HFFc6 (cell line): ENCODE measurements at regions not wholly inside any gene's neighbourhood (a gene's known extent, or its start where the extent isn't known, plus 50 kb on each side); places are given as distances from the start of the nearest gene placed in this dataset. TPM values are rescaled to one million over a fixed set of nuclear protein-coding genes. Genes with fewer than 3 reads are reported as not detected.

Experiments
- DNase-seq: peaks from one replicate; pipeline ENCODE4 v3.0.0-alpha.2; 2018
- H3K27ac Mint-ChIP-seq: 2 replicates; pipeline ENCODE4 v1.8.0; 2020; ENCODE audit warnings: mild to moderate bottlenecking, mixed read lengths
- H3K27me3 Mint-ChIP-seq: 2 replicates; pipeline ENCODE4 v1.8.0; 2021; ENCODE audit warnings: mild to moderate bottlenecking, moderate library complexity, mixed read lengths; ENCODE audit not compliant: insufficient read depth
- H3K36me3 Mint-ChIP-seq: 2 replicates; pipeline ENCODE4 v1.8.0; 2021; ENCODE audit warnings: low read depth, mixed read lengths
- H3K4me1 Mint-ChIP-seq: 2 replicates; pipeline ENCODE4 v1.8.0; 2020; ENCODE audit warnings: low read depth, mixed read lengths
- H3K4me3 Mint-ChIP-seq: 2 replicates; pipeline ENCODE4 v1.8.0; 2020; ENCODE audit warnings: mild to moderate bottlenecking, moderate library complexity, mixed read lengths
- H3K9me3 Mint-ChIP-seq: 2 replicates; pipeline ENCODE4 v1.8.0; 2020; ENCODE audit warnings: mild to moderate bottlenecking, mixed read lengths
- CTCF ChIP-seq: fragments of 200-600 bp; sonication (generic); IDR thresholded peaks from 2 replicates; pipeline ENCODE4 v1.5.0; 2021; ENCODE audit warnings: antibody characterized with exemption, mild to moderate bottlenecking
- microRNA-seq: library from miRNA; unstranded; fragments of <30 nt; microRNA quantifications from one replicate; pipeline ENCODE4, GENCODE V29; 2019

GRCh38 chr5:88937406-88937805, 54.4 kb upstream of the MEF2C start:
- DNase-seq = no peak
- no peaks in the 10 kb centered on the region for H3K27me3 Mint-ChIP-seq
- H3K36me3 Mint-ChIP-seq = no peaks in the 10 kb centered on the region
- no peak for TF ChIP-seq CTCF
- no peaks in the 10 kb centered on the region for H3K9me3 Mint-ChIP-seq
- peaks cover 9% of the 10 kb centered on the region for H3K4me1 Mint-ChIP-seq
- no peak overlapping the region for H3K4me3 Mint-ChIP-seq
- H3K27ac Mint-ChIP-seq = no peak overlapping the region

GRCh38 chr5:88934439-88934838, 51.5 kb upstream of the MEF2C start:
- no peak for TF ChIP-seq CTCF
- H3K9me3 Mint-ChIP-seq = no peaks in the 10 kb centered on the region
- no peaks in the 10 kb centered on the region for H3K36me3 Mint-ChIP-seq
- H3K4me3 Mint-ChIP-seq = no peak overlapping the region
- H3K27me3 Mint-ChIP-seq = no peaks in the 10 kb centered on the region
- no peaks in the 10 kb centered on the region for H3K4me1 Mint-ChIP-seq
- DNase-seq = no peak
- H3K27ac Mint-ChIP-seq = no peak overlapping the region

Small RNA genes in the stretch of these regions (microRNA-seq; reads per million reads assigned to microRNA genes)
- gene MIR3660 = not detected
